Activated CD4-positive, alpha-beta memory T cell treated with anti-CD3 and anti-CD28 coated beads for 36 hours (primary cell): ENCODE measurements at regions not wholly inside any gene's neighbourhood (a gene's known extent, or its start where the extent isn't known, plus 50 kb on each side); places are given as distances from the start of the nearest gene placed in this dataset.
"Not testable (repeated sequence)": the region's sequence is repeated elsewhere in the genome, so short reads cannot be mapped to it uniquely, and the experiment has no call there.

Source experiments
- CTCF ChIA-PET: fragments of 350-600 bp; sonication (Branson Sonifier 250); formaldehyde crosslinking; loops from one replicate; lab custom pipeline; 2021; ENCODE audit warnings: antibody characterized with exemption, inconsistent platforms; lab: Charles Lee
- POLR2A ChIA-PET: fragments of 350-600 bp; sonication (Branson Sonifier 250); formaldehyde crosslinking; loops from one replicate; lab custom pipeline; 2021; ENCODE audit warnings: antibody characterized with exemption; lab: Charles Lee
- DNase-seq: peaks from one replicate; pipeline ENCODE4 v3.0.0-alpha.2; 2020
- H3K27ac Mint-ChIP-seq: one replicate; pipeline ENCODE4 v1.8.0; 2021; ENCODE audit warnings: mixed read lengths
- H3K27me3 Mint-ChIP-seq: one replicate; pipeline ENCODE4 v1.8.0; 2021; ENCODE audit warnings: mixed read lengths
- H3K36me3 Mint-ChIP-seq: one replicate; pipeline ENCODE4 v1.8.0; 2021; ENCODE audit warnings: mixed read lengths
- H3K4me1 Mint-ChIP-seq: one replicate; pipeline ENCODE4 v1.8.0; 2021; ENCODE audit warnings: low read depth, mixed read lengths
- H3K4me3 Mint-ChIP-seq: one replicate; pipeline ENCODE4 v1.8.0; 2021; ENCODE audit warnings: mild to moderate bottlenecking, mixed read lengths
- H3K9me3 Mint-ChIP-seq: one replicate; pipeline ENCODE4 v1.8.0; 2021; ENCODE audit warnings: mixed read lengths
- intact Hi-C: fragments of 100-400 bp; cut with micrococcal nuclease; formaldehyde crosslinking; loops from one replicate; pipeline ENCODE4 v1.15.1; 2023

DNA sequence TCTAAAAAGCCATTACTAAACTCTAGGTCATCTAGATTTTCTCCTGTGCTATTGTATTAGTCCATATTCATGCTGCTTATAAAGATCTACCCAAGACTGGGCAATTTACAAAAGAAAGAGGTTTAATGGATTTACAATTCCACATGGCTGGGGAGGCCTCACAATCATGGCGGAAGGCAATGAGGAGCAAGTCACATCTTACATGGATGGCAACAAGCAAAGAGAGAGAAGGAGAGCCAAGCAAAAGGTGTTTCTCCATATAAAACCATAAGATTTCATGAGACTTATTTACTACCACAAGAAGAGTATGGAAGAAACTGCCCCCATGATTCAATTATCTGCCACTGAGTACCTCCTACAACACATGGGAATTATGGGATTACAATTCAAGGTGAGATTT lies 69.6 kb upstream of the CCDC6 start:
- H3K27ac Mint-ChIP-seq, H3K4me1 Mint-ChIP-seq, H3K36me3 Mint-ChIP-seq, intact Hi-C loops, CTCF ChIA-PET, H3K4me3 Mint-ChIP-seq, DNase-seq, H3K27me3 Mint-ChIP-seq, POLR2A ChIA-PET: not testable (repeated sequence)
- H3K9me3 Mint-ChIP-seq = peaks cover 20% of the 10 kb centered on the region

DNA sequence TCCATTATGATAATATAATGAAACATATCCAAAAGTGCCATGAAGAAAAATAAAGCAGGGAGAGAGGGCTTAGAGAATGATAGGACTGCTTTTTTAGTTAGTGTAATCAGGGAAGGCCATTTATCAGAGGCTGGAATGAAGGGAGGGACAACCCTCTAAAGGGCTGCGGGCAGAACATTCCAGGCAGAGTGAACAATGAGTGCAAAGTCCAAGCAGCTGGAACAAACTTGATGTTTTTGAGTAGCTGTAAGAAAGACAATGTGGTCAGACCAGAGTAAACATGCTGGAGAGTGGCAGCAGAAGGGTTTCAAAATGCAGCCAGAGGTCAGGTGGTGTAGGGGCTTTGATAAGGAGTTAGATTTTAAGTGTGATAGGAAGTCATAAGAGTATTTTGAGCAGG lies 65.6 kb upstream of the CCDC6 start:
- POLR2A ChIA-PET = no interaction called here
- H3K36me3 Mint-ChIP-seq = no peaks in the 10 kb centered on the region
- no peak for DNase-seq
- no peak overlapping the region for H3K27ac Mint-ChIP-seq
- H3K4me1 Mint-ChIP-seq = no peaks in the 10 kb centered on the region
- H3K4me3 Mint-ChIP-seq = no peak overlapping the region
- H3K9me3 Mint-ChIP-seq = peaks cover 7% of the 10 kb centered on the region
- H3K27me3 Mint-ChIP-seq = no peaks in the 10 kb centered on the region
- CTCF ChIA-PET = no interaction called here
- intact Hi-C loops = no loop called here

DNA sequence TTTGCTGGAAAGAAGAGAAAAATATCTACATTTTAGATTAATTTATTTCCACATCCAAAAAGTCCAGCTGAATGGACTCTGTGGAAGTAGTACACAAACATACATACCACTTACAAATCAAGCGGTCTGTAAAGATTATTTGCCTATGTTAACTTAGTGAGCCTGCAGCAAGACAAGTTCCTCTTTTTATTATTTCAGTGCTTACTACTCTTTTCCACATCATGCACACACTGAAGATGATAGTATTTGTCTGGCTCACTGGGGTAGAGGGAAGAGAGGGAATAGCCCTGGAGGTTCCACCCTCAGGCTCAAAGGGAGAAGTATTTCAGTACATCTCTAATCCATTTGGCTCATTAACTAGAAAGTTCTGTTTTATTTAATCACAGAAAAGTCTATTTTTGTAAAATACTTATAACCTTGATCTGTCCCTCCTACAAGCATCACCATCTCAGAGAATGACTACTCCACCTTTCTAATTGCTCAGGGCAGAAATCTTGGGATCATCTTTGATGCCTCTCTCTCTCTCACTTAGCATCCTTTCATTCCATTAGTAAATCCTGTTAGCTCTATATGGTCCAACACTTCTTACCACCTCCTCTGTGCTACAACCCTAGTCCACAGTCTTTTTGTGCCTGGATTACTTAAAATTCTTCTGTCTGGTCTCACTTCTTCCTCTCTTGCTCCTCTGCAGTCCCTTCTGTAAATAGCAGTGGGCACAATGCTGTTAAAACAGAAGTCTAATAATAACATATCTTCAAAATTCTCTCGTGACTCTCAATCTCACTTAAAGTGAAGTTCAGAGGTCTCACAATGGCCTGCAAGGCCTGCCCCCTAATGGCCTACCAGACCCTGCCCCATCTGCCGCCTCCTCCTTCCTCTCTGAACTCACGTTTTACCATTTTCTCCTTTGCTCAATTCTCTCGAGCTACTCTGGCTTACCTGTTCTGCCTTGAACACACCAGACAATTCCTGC lies 64.3 kb upstream of the CCDC6 start:
- Mint-ChIP-seq H3K27ac (no peak overlapping the region), H3K9me3 (peaks cover 2% of the 10 kb centered on the region), H3K27me3 (no peaks in the 10 kb centered on the region), H3K4me1 (no peaks in the 10 kb centered on the region), H3K4me3 (no peak overlapping the region), H3K36me3 (no peaks in the 10 kb centered on the region)
- POLR2A ChIA-PET = no interaction called here
- CTCF ChIA-PET = no interaction called here
- no peak for DNase-seq
- intact Hi-C loops = no loop called here

DNA sequence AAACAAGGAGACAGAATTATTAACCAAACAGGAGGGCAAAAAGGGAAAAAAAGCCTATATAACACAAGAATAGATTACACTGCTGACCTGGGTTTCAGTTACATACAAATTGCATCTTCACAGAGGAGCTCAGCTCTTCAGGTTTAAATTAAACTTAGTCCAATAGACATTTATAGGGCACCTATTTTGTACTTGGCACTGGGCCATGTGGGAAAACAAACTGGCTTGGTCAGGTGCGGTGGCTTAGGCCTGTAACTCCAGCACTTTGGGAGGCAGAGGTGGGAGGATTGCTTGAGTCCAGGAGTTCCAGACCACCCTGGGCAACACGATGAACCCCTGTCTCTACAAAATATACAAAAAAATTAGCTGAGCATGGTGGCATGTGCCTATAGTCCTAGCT lies 62.3 kb upstream of the CCDC6 start:
- H3K27ac Mint-ChIP-seq = no peak overlapping the region
- no peak overlapping the region for H3K4me3 Mint-ChIP-seq
- H3K27me3 Mint-ChIP-seq = no peaks in the 10 kb centered on the region
- POLR2A ChIA-PET = interaction anchor here (0.9 kb wide), 1 partner anchor 10 kb away, joined by 3 read pairs; no protein-coding TSS in a partner anchor
- DNase-seq = no peak
- no peaks in the 10 kb centered on the region for H3K4me1 Mint-ChIP-seq
- H3K36me3 Mint-ChIP-seq = no peaks in the 10 kb centered on the region
- H3K9me3 Mint-ChIP-seq = no peaks in the 10 kb centered on the region
- CTCF ChIA-PET = no interaction called here
- intact Hi-C loops = no loop called here

GRCh38 chr10:59967079-59967478 lies 60.7 kb upstream of the CCDC6 start:
- no peak for DNase-seq
- H3K9me3 Mint-ChIP-seq = no peaks in the 10 kb centered on the region
- no peaks in the 10 kb centered on the region for H3K36me3 Mint-ChIP-seq
- H3K27me3 Mint-ChIP-seq = no peaks in the 10 kb centered on the region
- intact Hi-C loops = no loop called here
- POLR2A ChIA-PET = no interaction called here
- H3K4me1 Mint-ChIP-seq = no peaks in the 10 kb centered on the region
- no peak overlapping the region for H3K4me3 Mint-ChIP-seq
- CTCF ChIA-PET = no interaction called here
- H3K27ac Mint-ChIP-seq = no peak overlapping the region

DNA sequence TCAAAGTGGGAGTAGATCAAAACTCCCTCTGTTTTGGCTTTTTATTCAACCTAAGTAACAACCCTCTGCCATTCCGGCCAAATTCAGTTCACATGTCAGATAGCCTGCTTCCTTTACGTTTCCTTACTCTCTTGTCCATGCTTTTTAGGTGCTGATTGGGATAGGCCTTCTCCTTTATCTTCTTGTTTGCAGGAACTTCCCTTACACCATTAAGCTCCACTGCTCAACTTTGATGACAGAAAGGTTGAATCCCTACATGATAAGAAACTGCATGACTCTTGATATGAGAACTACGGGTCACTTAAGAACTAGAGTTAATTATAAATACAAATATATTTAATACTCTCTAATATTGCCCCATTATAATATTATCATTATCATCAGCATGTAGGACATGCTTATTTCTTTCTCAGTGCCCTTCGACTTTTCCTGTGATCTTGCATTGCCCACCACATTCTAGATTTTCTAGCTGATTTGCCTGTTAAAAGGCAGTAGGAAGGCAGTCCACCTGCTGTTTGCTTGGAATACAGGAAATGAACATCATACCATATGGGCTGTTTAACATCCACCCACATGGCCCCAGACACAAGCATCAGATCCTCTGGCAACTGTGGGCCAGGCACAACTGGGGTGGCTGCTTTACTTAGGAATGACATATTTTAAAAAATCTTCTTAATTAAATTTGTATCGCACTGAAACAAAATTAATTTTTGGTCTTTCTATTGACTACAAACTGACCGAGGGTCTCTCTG lies 59.7 kb upstream of the CCDC6 start:
- Mint-ChIP-seq H3K27ac (no peak overlapping the region), H3K4me1 (no peaks in the 10 kb centered on the region), H3K27me3 (no peaks in the 10 kb centered on the region), H3K4me3 (no peak overlapping the region), H3K9me3 (no peaks in the 10 kb centered on the region), H3K36me3 (no peaks in the 10 kb centered on the region)
- ChIA-PET CTCF (interaction anchor here (0.6 kb wide), 1 partner anchor 67 kb away, joined by 3 read pairs; no protein-coding TSS in a partner anchor), POLR2A (no interaction called here)
- no peak for DNase-seq
- intact Hi-C loops = no loop called here

GRCh38 chr10:59962756-59963155 lies 56.4 kb upstream of the CCDC6 start:
- Mint-ChIP-seq H3K36me3 (no peaks in the 10 kb centered on the region), H3K9me3 (no peaks in the 10 kb centered on the region), H3K4me1 (no peaks in the 10 kb centered on the region), H3K4me3 (no peak overlapping the region), H3K27ac (no peak overlapping the region), H3K27me3 (peaks cover 4% of the 10 kb centered on the region)
- ChIA-PET POLR2A (no interaction called here), CTCF (no interaction called here)
- intact Hi-C loops = no loop called here
- no peak for DNase-seq

GRCh38 chr10:59960751-59961150 lies 54.4 kb upstream of the CCDC6 start:
- Mint-ChIP-seq H3K36me3 (no peaks in the 10 kb centered on the region), H3K9me3 (no peaks in the 10 kb centered on the region)
- CTCF ChIA-PET = no interaction called here

GRCh38 chr10:59959504-59960018 lies 53.2 kb upstream of the CCDC6 start:
- POLR2A ChIA-PET = interaction anchor here (1.1 kb wide), 1 partner anchor 9 kb away, joined by 3 read pairs; no protein-coding TSS in a partner anchor
- no peak for DNase-seq
- no peak overlapping the region for H3K27ac Mint-ChIP-seq
- intact Hi-C loops = no loop called here
- H3K4me3 Mint-ChIP-seq = no peak overlapping the region
- H3K9me3 Mint-ChIP-seq = no peaks in the 10 kb centered on the region
- peaks cover 4% of the 10 kb centered on the region for H3K27me3 Mint-ChIP-seq
- H3K4me1 Mint-ChIP-seq = no peaks in the 10 kb centered on the region
- H3K36me3 Mint-ChIP-seq = no peaks in the 10 kb centered on the region
- CTCF ChIA-PET = no interaction called here

More at GRCh38 chr10:59960751-59961150, 54.4 kb upstream of the CCDC6 start:
- no peak for DNase-seq
- Mint-ChIP-seq H3K4me3 (no peak overlapping the region), H3K4me1 (no peaks in the 10 kb centered on the region), H3K27me3 (peaks cover 4% of the 10 kb centered on the region), H3K27ac (no peak overlapping the region)
- POLR2A ChIA-PET = no interaction called here
- intact Hi-C loops = no loop called here

- intact Hi-C loops = no loop called here
- no peaks in the 10 kb centered on the region for H3K9me3 Mint-ChIP-seq
- CTCF ChIA-PET = no interaction called here
- DNase-seq = no peak
- no peaks in the 10 kb centered on the region for H3K36me3 Mint-ChIP-seq
- no peak overlapping the region for H3K27ac Mint-ChIP-seq
- POLR2A ChIA-PET = interaction anchor here (1.1 kb wide), 1 partner anchor 10 kb away, joined by 3 read pairs; no protein-coding TSS in a partner anchor
- no peaks in the 10 kb centered on the region for H3K4me1 Mint-ChIP-seq
- peaks cover 4% of the 10 kb centered on the region for H3K27me3 Mint-ChIP-seq
- no peak overlapping the region for H3K4me3 Mint-ChIP-seq
These were observed 52.5 kb upstream of the CCDC6 start for GRCh38 chr10:59958882-59959281.

DNA sequence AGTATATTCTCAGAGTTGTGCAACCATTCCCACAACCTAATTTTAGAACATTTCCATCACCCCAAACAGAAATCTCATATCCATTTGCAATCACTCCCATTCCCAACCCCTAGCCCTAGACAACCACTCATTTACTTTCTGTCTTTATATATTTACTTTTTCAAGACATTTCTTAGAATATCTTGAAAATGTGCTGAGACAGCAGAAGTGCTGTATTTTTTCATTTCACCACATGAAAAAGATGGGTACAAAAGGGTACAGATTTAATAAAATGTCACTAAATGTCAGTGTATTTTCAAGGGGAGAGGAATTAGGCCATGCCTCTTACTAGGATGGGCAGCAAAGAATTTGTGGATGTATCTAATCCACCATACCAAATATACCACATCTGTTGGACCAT lies 51.6 kb upstream of the CCDC6 start:
- Mint-ChIP-seq H3K27me3 (peaks cover 4% of the 10 kb centered on the region), H3K4me1 (no peaks in the 10 kb centered on the region), H3K36me3 (no peaks in the 10 kb centered on the region), H3K9me3 (no peaks in the 10 kb centered on the region), H3K4me3 (no peak overlapping the region), H3K27ac (no peak overlapping the region)
- intact Hi-C loops = no loop called here
- CTCF ChIA-PET = no interaction called here
- no peak for DNase-seq
- POLR2A ChIA-PET = no interaction called here
